ENCODE measurements at regions not wholly inside any gene's neighbourhood (a gene's known extent, or its start where the extent isn't known, plus 50 kb on each side); places are given as distances from the start of the nearest gene placed in this dataset.

- Histone ChIP-seq H3K9me3 (ENCODE audit: insufficient read depth, low read depth, low read length) (no peaks in the 10 kb centered on the region), H3F3A (ENCODE audit: low read depth) (no peaks in the 10 kb centered on the region), H2AFZ (ENCODE audit: low read length) (no peak overlapping the region), H3K27me3 (ENCODE audit: insufficient read depth, low read length, poor library complexity, severe bottlenecking) (no peaks in the 10 kb centered on the region), H3K9me2 (replicated peaks; ENCODE audit: low read depth, low read length) (no peaks in the 10 kb centered on the region), H3K79me2 (ENCODE audit: insufficient read depth, low read length) (no peaks in the 10 kb centered on the region), H3K4me3 (ENCODE audit: low read length, poor library complexity, severe bottlenecking) (no peak overlapping the region), H3K4me2 (ENCODE audit: low read depth, low read length, poor library complexity, severe bottlenecking) (no peak overlapping the region), H3K36me3 (ENCODE audit: insufficient read depth, low read length) (no peaks in the 10 kb centered on the region), H3K4me1 (ENCODE audit: insufficient read depth, low read length, poor library complexity, severe bottlenecking) (no peaks in the 10 kb centered on the region), H4K20me1 (ENCODE audit: insufficient read depth, low read length, poor library complexity, severe bottlenecking) (no peaks in the 10 kb centered on the region), H3K9ac (ENCODE audit: low read depth, low read length, poor library complexity, severe bottlenecking) (no peak overlapping the region)
- TF ChIP-seq EZH2phosphoT487 (IDR thresholded peaks at IDR 0.05; ENCODE audit: borderline replicate concordance) (no peak), CTCF (conservative IDR thresholded peaks at IDR 0.05; ENCODE audit: low read length) (no peak)
Observed at GRCh38 chr7:85381212-85381611, 194.4 kb upstream of the SEMA3D start.

- Histone ChIP-seq H2AFZ (ENCODE audit: low read length) (no peak overlapping the region), H3K9me3 (ENCODE audit: insufficient read depth, low read depth, low read length) (no peaks in the 10 kb centered on the region), H3K36me3 (ENCODE audit: insufficient read depth, low read length) (no peaks in the 10 kb centered on the region), H3K4me1 (ENCODE audit: insufficient read depth, low read length, poor library complexity, severe bottlenecking) (no peaks in the 10 kb centered on the region), H3F3A (ENCODE audit: low read depth) (no peaks in the 10 kb centered on the region), H3K9me2 (replicated peaks; ENCODE audit: low read depth, low read length) (no peaks in the 10 kb centered on the region), H3K4me2 (ENCODE audit: low read depth, low read length, poor library complexity, severe bottlenecking) (no peak overlapping the region), H3K79me2 (ENCODE audit: insufficient read depth, low read length) (no peaks in the 10 kb centered on the region), H3K27me3 (ENCODE audit: insufficient read depth, low read length, poor library complexity, severe bottlenecking) (no peaks in the 10 kb centered on the region), H3K9ac (ENCODE audit: low read depth, low read length, poor library complexity, severe bottlenecking) (no peak overlapping the region), H3K4me3 (ENCODE audit: low read length, poor library complexity, severe bottlenecking) (no peak overlapping the region), H4K20me1 (ENCODE audit: insufficient read depth, low read length, poor library complexity, severe bottlenecking) (no peaks in the 10 kb centered on the region)
- no peak for TF ChIP-seq EZH2phosphoT487 (IDR thresholded peaks at IDR 0.05; ENCODE audit: borderline replicate concordance)
Observed at GRCh38 chr7:85376589-85376988, 189.7 kb upstream of the SEMA3D start.

GRCh38 chr7:85356916-85357315, 170.1 kb upstream of the SEMA3D start:
- no peaks in the 10 kb centered on the region for H3K27me3 ChIP-seq (ENCODE audit: insufficient read depth, low read length, poor library complexity, severe bottlenecking)
- no peaks in the 10 kb centered on the region for H3K79me2 ChIP-seq (ENCODE audit: insufficient read depth, low read length)
- H3K36me3 ChIP-seq (ENCODE audit: insufficient read depth, low read length): no peaks in the 10 kb centered on the region
- H3K9me2 ChIP-seq (replicated peaks; ENCODE audit: low read depth, low read length): no peaks in the 10 kb centered on the region
- H3K4me3 ChIP-seq (ENCODE audit: low read length, poor library complexity, severe bottlenecking): no peak overlapping the region
- no peak overlapping the region for H3K4me2 ChIP-seq (ENCODE audit: low read depth, low read length, poor library complexity, severe bottlenecking)
- H3K4me1 ChIP-seq (ENCODE audit: insufficient read depth, low read length, poor library complexity, severe bottlenecking): no peaks in the 10 kb centered on the region
- no peaks in the 10 kb centered on the region for H3K9me3 ChIP-seq (ENCODE audit: insufficient read depth, low read depth, low read length)
- no peak for TF ChIP-seq CTCF (conservative IDR thresholded peaks at IDR 0.05; ENCODE audit: low read length)
- TF ChIP-seq EZH2phosphoT487 (IDR thresholded peaks at IDR 0.05; ENCODE audit: borderline replicate concordance): no peak
- no peaks in the 10 kb centered on the region for H3F3A ChIP-seq (ENCODE audit: low read depth)
- no peaks in the 10 kb centered on the region for H4K20me1 ChIP-seq (ENCODE audit: insufficient read depth, low read length, poor library complexity, severe bottlenecking)
- H3K9ac ChIP-seq (ENCODE audit: low read depth, low read length, poor library complexity, severe bottlenecking): no peak overlapping the region
- H2AFZ ChIP-seq (ENCODE audit: low read length): no peak overlapping the region

- Histone ChIP-seq H3K27me3 (ENCODE audit: insufficient read depth, low read length, poor library complexity, severe bottlenecking) (no peaks in the 10 kb centered on the region), H3F3A (ENCODE audit: low read depth) (no peaks in the 10 kb centered on the region), H3K4me2 (ENCODE audit: low read depth, low read length, poor library complexity, severe bottlenecking) (no peak overlapping the region), H3K9me2 (replicated peaks; ENCODE audit: low read depth, low read length) (no peaks in the 10 kb centered on the region), H2AFZ (ENCODE audit: low read length) (no peak overlapping the region), H3K36me3 (ENCODE audit: insufficient read depth, low read length) (no peaks in the 10 kb centered on the region), H3K79me2 (ENCODE audit: insufficient read depth, low read length) (no peaks in the 10 kb centered on the region), H3K4me3 (ENCODE audit: low read length, poor library complexity, severe bottlenecking) (no peak overlapping the region), H4K20me1 (ENCODE audit: insufficient read depth, low read length, poor library complexity, severe bottlenecking) (no peaks in the 10 kb centered on the region), H3K9ac (ENCODE audit: low read depth, low read length, poor library complexity, severe bottlenecking) (no peak overlapping the region), H3K4me1 (ENCODE audit: insufficient read depth, low read length, poor library complexity, severe bottlenecking) (no peaks in the 10 kb centered on the region), H3K9me3 (ENCODE audit: insufficient read depth, low read depth, low read length) (no peaks in the 10 kb centered on the region)
- no peak for TF ChIP-seq EZH2phosphoT487 (IDR thresholded peaks at IDR 0.05; ENCODE audit: borderline replicate concordance)
- no peak for TF ChIP-seq CTCF (conservative IDR thresholded peaks at IDR 0.05; ENCODE audit: low read length)
Observed at GRCh38 chr7:85343484-85343883, 156.6 kb upstream of the SEMA3D start.

All from Loucy (cell line).